RWPE1 (cell line): ENCODE measurements at regions not wholly inside any gene's neighbourhood (a gene's known extent, or its start where the extent isn't known, plus 50 kb on each side); places are given as distances from the start of the nearest gene placed in this dataset.

Experiments used
- CTCF ChIA-PET: fragments of 350-600 bp; sonication (Branson Sonifier 250); formaldehyde crosslinking; extraction: SDS; loops from one replicate; lab custom pipeline; 2021; lab: Yijun Ruan, JAX
- POLR2A ChIA-PET: fragments of 400-600 bp; formaldehyde crosslinking; extraction: SDS; loops from one replicate; lab custom pipeline; 2020; ENCODE audit warnings: antibody characterized with exemption; ENCODE audit not compliant: low non-redundant PET; lab: Yijun Ruan, JAX
- DNase-seq: peaks from one replicate; pipeline ENCODE4 v3.0.0; 2012; ENCODE audit warnings: low spot score
- H3K27ac ChIP-seq: fragments of 450-650 bp; 2 replicates; pipeline ENCODE4 v1.5.1; 2017
- CTCF ChIP-seq: fragments of 450-650 bp; conservative IDR thresholded peaks from 2 replicates; pipeline ENCODE4 v1.5.1; 2017; ENCODE audit warnings: low read depth, mild to moderate bottlenecking

GRCh38 chr16:56075732-56076388, 115.4 kb upstream of the GNAO1 start:
- ChIA-PET CTCF (no interaction called here), POLR2A (interaction anchor here (0.5 kb wide), 1 partner anchor 1773 kb away, joined by 4 read pairs; no protein-coding TSS in a partner anchor)
- no peak for DNase-seq
- no peak overlapping the region for H3K27ac ChIP-seq
- no peak for TF ChIP-seq CTCF

GRCh38 chr16:56073508-56073907, 117.8 kb upstream of the GNAO1 start:
- CTCF ChIA-PET = interaction anchor here (1.0 kb wide), 1 partner anchor 208 kb away, joined by 3 read pairs; no protein-coding TSS in a partner anchor
- H3K27ac ChIP-seq = no peak overlapping the region
- no peak for TF ChIP-seq CTCF
- DNase-seq = no peak
- POLR2A ChIA-PET = no interaction called here

- ChIA-PET CTCF (no interaction called here), POLR2A (no interaction called here)
- H3K27ac ChIP-seq = no peak overlapping the region
- TF ChIP-seq CTCF = no peak
- no peak for DNase-seq
Observed at GRCh38 chr16:56072096-56072495, 119.2 kb upstream of the GNAO1 start.

- no peak for TF ChIP-seq CTCF
- ChIA-PET POLR2A (no interaction called here), CTCF (interaction anchor here (0.6 kb wide), 2 partner anchors 17 to 129 kb away, joined by 3 to 5 read pairs; no protein-coding TSS in a partner anchor)
- H3K27ac ChIP-seq = no peak overlapping the region
- peak; percentile 59 for DNase-seq
Observed at GRCh38 chr16:56068816-56069215, 122.5 kb upstream of the GNAO1 start.

- ChIA-PET CTCF (no interaction called here), POLR2A (no interaction called here)
- DNase-seq = no peak
- no peak for TF ChIP-seq CTCF
- no peak overlapping the region for H3K27ac ChIP-seq
Observed at GRCh38 chr16:56068314-56068713, 123.0 kb upstream of the GNAO1 start.

GRCh38 chr16:56067406-56067805, 123.9 kb upstream of the GNAO1 start:
- no peak overlapping the region for H3K27ac ChIP-seq
- TF ChIP-seq CTCF = no peak
- ChIA-PET CTCF (no interaction called here), POLR2A (no interaction called here)
- no peak for DNase-seq
